IMR-90 (cell line): ENCODE measurements at regions not wholly inside any gene's neighbourhood (a gene's known extent, or its start where the extent isn't known, plus 50 kb on each side); places are given as distances from the start of the nearest gene placed in this dataset.
"Not testable (repeated sequence)": the region's sequence is repeated elsewhere in the genome, so short reads cannot be mapped to it uniquely, and the experiment has no call there.

Experiments
- ATAC-seq: fragments of 200-7000 bp; cut with Tn5 transposase; 2 replicates; pipeline ENCODE4 v1.9.1; 2020; ENCODE audit warnings: low read depth, mild to moderate bottlenecking, moderate library complexity
- BruUV-seq: library from RNA; stranded (reverse); fragments of 400-500 nt; replicated peaks from 2 replicates; lab custom pipeline; 2021; lab: Mats Ljungman, UMichigan
- CTCF ChIA-PET: fragments of 300-600 bp; formaldehyde crosslinking; extraction: SDS; loops from one replicate; lab custom pipeline; 2021; ENCODE audit warnings: antibody characterized with exemption; lab: Yijun Ruan, JAX
- POLR2A ChIA-PET: fragments of 300-600 bp; sonication (Branson Sonifier 250); formaldehyde crosslinking; loops from one replicate; lab custom pipeline; 2022; ENCODE audit warnings: antibody characterized with exemption; ENCODE audit not compliant: unreplicated experiment; lab: Charles Lee
- DNase-seq: peaks from one replicate; pipeline ENCODE4 v3.0.0; 2013
- H2AFZ ChIP-seq: replicated peaks from 2 replicates; pipeline ENCODE3; 2013; ENCODE audit warnings: low read length, mild to moderate bottlenecking; ENCODE audit not compliant: poor library complexity
- H2AK5ac ChIP-seq: 2 replicates; pipeline ENCODE4 v1.6.1; 2013; ENCODE audit warnings: low read depth, low read length, inconsistent platforms
- H2AK9ac ChIP-seq: replicated peaks from 2 replicates; pipeline ENCODE3; 2013; ENCODE audit warnings: mild to moderate bottlenecking, low read depth, low read length, moderate library complexity; ENCODE audit not compliant: poor library complexity
- H2BK120ac ChIP-seq: 2 replicates; pipeline ENCODE4 v1.6.1; 2013; ENCODE audit warnings: low read depth, low read length, inconsistent platforms
- H2BK15ac ChIP-seq: 3 replicates; pipeline ENCODE4 v1.6.1; 2013; ENCODE audit warnings: low read depth, low read length, inconsistent platforms
- H2BK20ac ChIP-seq: 2 replicates; pipeline ENCODE4 v1.6.1; 2013; ENCODE audit warnings: low read depth, mild to moderate bottlenecking, inconsistent platforms, low read length, moderate library complexity
- H2BK5ac ChIP-seq: 2 replicates; pipeline ENCODE4 v1.6.1; 2013; ENCODE audit warnings: mild to moderate bottlenecking, low read depth, low read length, inconsistent platforms; ENCODE audit not compliant: poor library complexity, severe bottlenecking
- H3K14ac ChIP-seq: replicated peaks from 2 replicates; pipeline ENCODE4 v1.6.1; 2013; ENCODE audit warnings: low read depth, low read length, inconsistent platforms
- H3K18ac ChIP-seq: 2 replicates; pipeline ENCODE4 v1.6.1; 2013; ENCODE audit warnings: low read depth, low read length, control low read depth
- H3K23ac ChIP-seq: 2 replicates; pipeline ENCODE4 v1.6.1; 2013; ENCODE audit warnings: low read depth, low read length, inconsistent platforms
- H3K27ac ChIP-seq: 2 replicates; pipeline ENCODE4 v1.5.1; 2013; ENCODE audit warnings: mild to moderate bottlenecking, control low read depth, low read length; ENCODE audit not compliant: insufficient read depth
- H3K27me3 ChIP-seq: 2 replicates; pipeline ENCODE4 v1.6.1; 2013; ENCODE audit warnings: low read length; ENCODE audit not compliant: control insufficient read depth, insufficient read depth
- H3K36me3 ChIP-seq: 2 replicates; pipeline ENCODE4 v1.6.1; 2013; ENCODE audit warnings: low read length, mixed read lengths; ENCODE audit not compliant: control insufficient read depth, insufficient read depth
- H3K4ac ChIP-seq: 2 replicates; pipeline ENCODE4 v1.6.1; 2013; ENCODE audit warnings: low read depth, low read length, inconsistent platforms
- H3K4me1 ChIP-seq: 2 replicates; pipeline ENCODE4 v1.6.1; 2013; ENCODE audit warnings: low read length, mixed read lengths; ENCODE audit not compliant: control insufficient read depth, insufficient read depth
- H3K4me2 ChIP-seq: 2 replicates; pipeline ENCODE4 v1.6.1; 2013; ENCODE audit warnings: low read depth, mild to moderate bottlenecking, control low read depth, low read length, moderate library complexity
- H3K4me3 ChIP-seq: 2 replicates; pipeline ENCODE4 v1.5.1; 2013; ENCODE audit warnings: low read depth, mild to moderate bottlenecking, control low read depth, low read length, moderate library complexity; ENCODE audit not compliant: insufficient read depth
- H3K56ac ChIP-seq: 2 replicates; pipeline ENCODE4 v1.6.1; 2013; ENCODE audit warnings: low read length, inconsistent platforms; ENCODE audit not compliant: insufficient read depth; ENCODE audit errors: extremely low read depth
- H3K79me1 ChIP-seq, 2 experiments: 2 replicates each; pipeline ENCODE4 v1.6.1; 2013; ENCODE audit warnings: low read length in 2 of 2, inconsistent platforms in 1 of 2, low read depth in 1 of 2
- H3K9ac ChIP-seq: 2 replicates; pipeline ENCODE4 v1.6.1; 2013; ENCODE audit warnings: low read depth, low read length, control low read depth
- H3K9me1 ChIP-seq: 2 replicates; pipeline ENCODE4 v1.6.1; 2013; ENCODE audit warnings: low read length, inconsistent platforms; ENCODE audit not compliant: insufficient read depth
- H3K9me3 ChIP-seq: 2 replicates; pipeline ENCODE4 v1.6.1; 2013; ENCODE audit warnings: low read length; ENCODE audit not compliant: control insufficient read depth, insufficient read depth
- H4K20me1 ChIP-seq: 2 replicates; pipeline ENCODE4 v1.6.1; 2013; ENCODE audit warnings: low read length, inconsistent platforms; ENCODE audit not compliant: insufficient read depth
- H4K5ac ChIP-seq: 2 replicates; pipeline ENCODE4 v1.6.1; 2013; ENCODE audit warnings: mild to moderate bottlenecking, low read depth, low read length, control low read depth
- H4K8ac ChIP-seq, 2 experiments: 2 replicates each; pipeline ENCODE4 v1.6.1; 2013; ENCODE audit warnings: low read depth in 2 of 2, low read length in 2 of 2, control low read depth in 1 of 2, inconsistent platforms in 1 of 2
- H4K91ac ChIP-seq: 2 replicates; pipeline ENCODE4 v1.6.1; 2013; ENCODE audit warnings: low read depth, low read length, inconsistent platforms; ENCODE audit not compliant: insufficient read depth
- USF2 ChIP-seq: fragments of 150-350 bp; IDR thresholded peaks from 2 replicates; pipeline ENCODE4 v1.6.1; 2017; ENCODE audit warnings: mild to moderate bottlenecking, antibody characterized with exemption, low read length, low read depth
- WGBS, 2 experiments: methylation state at CpG; one replicate each; pipeline versions ENCODE4 v1.1.5 to v1.1.7; 2013; ENCODE audit warnings: missing lambda C conversion rate in 2 of 2; ENCODE audit not compliant: insufficient read length in 1 of 2; ENCODE audit errors: extremely low coverage in 2 of 2; 5-methylcytosine and 5-hydroxymethylcytosine counted together
- dilution Hi-C: fragments of 300-500 bp; cut with HindIII; formaldehyde crosslinking; loops from one replicate; pipeline ENCODE4 v1.14.3; 2018; ENCODE audit warnings: low sequenced_read_pairs; ENCODE audit not compliant: unreplicated experiment
- in situ Hi-C: fragments of 300-500 bp; cut with MboI; formaldehyde crosslinking; loops from 3 replicates; pipeline ENCODE4 v1.14.3; 2019; ENCODE audit warnings: low sequenced_read_pairs, inconsistent platforms, mixed read lengths
- intact Hi-C: fragments of 100-400 bp; cut with micrococcal nuclease; formaldehyde crosslinking; loops from 2 replicates; pipeline ENCODE4 v1.10.0; 2022

- no peak overlapping the region for H2BK120ac ChIP-seq
- H2AK5ac ChIP-seq, result no peak overlapping the region
- dilution Hi-C loops, result no loop called here
- ChIA-PET POLR2A (no interaction called here), CTCF (no interaction called here)
- no peak for TF ChIP-seq USF2
- ATAC-seq, result no peak
- H4K5ac ChIP-seq, result no peak overlapping the region
- H3K9ac ChIP-seq, result no peak overlapping the region
- H3K27ac ChIP-seq, result no peak overlapping the region
- in situ Hi-C loops, result no loop called here
- DNase-seq, result no peak
- H3K14ac ChIP-seq, result no peak overlapping the region
- H3K4me2 ChIP-seq, result no peak overlapping the region
- H2BK20ac ChIP-seq, result no peak overlapping the region
- H3K9me3 ChIP-seq, result no peaks in the 10 kb centered on the region
- no peak overlapping the region for H2AK9ac ChIP-seq
- no peaks in the 10 kb centered on the region for H3K9me1 ChIP-seq
- no peaks in the 10 kb centered on the region for H3K36me3 ChIP-seq
- no peak overlapping the region for H3K23ac ChIP-seq
- H2BK5ac ChIP-seq, result no peak overlapping the region
- no peak overlapping the region for H4K8ac ChIP-seq
- intact Hi-C loops, result no loop called here
- no peaks in the 10 kb centered on the region for H3K79me1 ChIP-seq
- no peaks in the 10 kb centered on the region for H3K27me3 ChIP-seq
- no CpG with 5 or more reads among the region's 6 CpGs for WGBS, 2 experiments
- no peak overlapping the region for H2BK15ac ChIP-seq
- no peak overlapping the region for H3K4ac ChIP-seq
- H3K4me3 ChIP-seq, result no peak overlapping the region
- no TSS peak for BruUV-seq
- H3K18ac ChIP-seq, result no peak overlapping the region
- H4K91ac ChIP-seq, result no peak overlapping the region
- H2AFZ ChIP-seq, result no peak overlapping the region
- no peaks in the 10 kb centered on the region for H4K20me1 ChIP-seq
- H3K4me1 ChIP-seq, result no peaks in the 10 kb centered on the region
- no peak overlapping the region for H3K56ac ChIP-seq
These were observed 269.5 kb upstream of the USP9Y start for GRCh38 chrY:12431546-12431945.

- H3K18ac ChIP-seq, H3K4me2 ChIP-seq, H2BK20ac ChIP-seq, DNase-seq, POLR2A ChIA-PET, in situ Hi-C loops, H3K27ac ChIP-seq, intact Hi-C loops, H3K14ac ChIP-seq, H3K27me3 ChIP-seq, H2AK5ac ChIP-seq, H3K4ac ChIP-seq, H3K4me1 ChIP-seq, H4K5ac ChIP-seq, H3K9ac ChIP-seq, BruUV-seq, H3K79me1 ChIP-seq, H2BK5ac ChIP-seq, H3K4me3 ChIP-seq, H2AFZ ChIP-seq, H4K8ac ChIP-seq, CTCF ChIA-PET, H2BK15ac ChIP-seq, ATAC-seq, H3K23ac ChIP-seq, H4K91ac ChIP-seq, H2BK120ac ChIP-seq, H4K20me1 ChIP-seq, dilution Hi-C loops, H3K9me3 ChIP-seq, H2AK9ac ChIP-seq, H3K9me1 ChIP-seq, H3K56ac ChIP-seq, H3K36me3 ChIP-seq: not testable (repeated sequence)
- no CpG with 5 or more reads among the region's 6 CpGs for WGBS, 2 experiments
These were observed 262.2 kb upstream of the USP9Y start for GRCh38 chrY:12438823-12439222.
